Mesothelial cell of epicardium (in vitro differentiated cells): ENCODE measurements at regions not wholly inside any gene's neighbourhood (a gene's known extent, or its start where the extent isn't known, plus 50 kb on each side); places are given as distances from the start of the nearest gene placed in this dataset.

ENCODE experiments used
- DNase-seq, 2 experiments: peaks; one replicate each; pipeline ENCODE4 v3.0.0; 2021; ENCODE audit warnings: low spot score in 2 of 2; ENCODE audit not compliant: unreplicated experiment in 2 of 2
- H3K27ac Mint-ChIP-seq: 2 replicates; pipeline ENCODE4 v1.8.0; 2021; ENCODE audit warnings: mixed read lengths
- H3K27me3 Mint-ChIP-seq: 2 replicates; pipeline ENCODE4 v1.8.0; 2021; ENCODE audit warnings: low read depth, mixed read lengths
- H3K36me3 Mint-ChIP-seq: 2 replicates; pipeline ENCODE4 v1.8.0; 2021; ENCODE audit warnings: mixed read lengths
- H3K4me1 Mint-ChIP-seq: 2 replicates; pipeline ENCODE4 v1.8.0; 2021; ENCODE audit warnings: mixed read lengths
- H3K4me3 Mint-ChIP-seq: 2 replicates; pipeline ENCODE4 v1.8.0; 2021; ENCODE audit warnings: mild to moderate bottlenecking, moderate library complexity, mixed read lengths
- H3K9me3 Mint-ChIP-seq: 2 replicates; pipeline ENCODE4 v1.8.0; 2021; ENCODE audit warnings: mixed read lengths
- CTCF ChIP-seq: fragments of 200-600 bp; sonication (generic); IDR thresholded peaks from one replicate; pipeline ENCODE4 v1.5.0; 2021; ENCODE audit warnings: antibody characterized with exemption; ENCODE audit not compliant: unreplicated experiment

- no peak for DNase-seq
- Mint-ChIP-seq H3K9me3 (peaks cover 5% of the 10 kb centered on the region), H3K4me3 (no peak overlapping the region), H3K36me3 (no peaks in the 10 kb centered on the region), H3K27me3 (no peaks in the 10 kb centered on the region), H3K4me1 (peaks cover 14% of the 10 kb centered on the region), H3K27ac (no peak overlapping the region)
- TF ChIP-seq CTCF: no peak
Measured at GRCh38 chr5:105982526-105982925, 1688.2 kb downstream of the EFNA5 start.

GRCh38 chr5:105978011-105978410 is 1692.7 kb downstream of the EFNA5 start:
- H3K27ac Mint-ChIP-seq: peak overlapping the region; percentile 89
- H3K27me3 Mint-ChIP-seq: no peaks in the 10 kb centered on the region
- no peak for TF ChIP-seq CTCF
- H3K9me3 Mint-ChIP-seq: no peaks in the 10 kb centered on the region
- no peaks in the 10 kb centered on the region for H3K36me3 Mint-ChIP-seq
- no peak for DNase-seq
- peaks cover 38% of the 10 kb centered on the region for H3K4me1 Mint-ChIP-seq
- no peak overlapping the region for H3K4me3 Mint-ChIP-seq

- peak overlapping the region; percentile 89 for H3K27ac Mint-ChIP-seq
- H3K4me1 Mint-ChIP-seq: peaks cover 38% of the 10 kb centered on the region
- no peak overlapping the region for H3K4me3 Mint-ChIP-seq
- no peaks in the 10 kb centered on the region for H3K9me3 Mint-ChIP-seq
- DNase-seq: no peak
- no peak for TF ChIP-seq CTCF
- no peaks in the 10 kb centered on the region for H3K27me3 Mint-ChIP-seq
- no peaks in the 10 kb centered on the region for H3K36me3 Mint-ChIP-seq
Measured at GRCh38 chr5:105977163-105977562, 1693.6 kb downstream of the EFNA5 start.

GRCh38 chr5:105970919-105971318 is 1699.8 kb downstream of the EFNA5 start:
- Mint-ChIP-seq H3K4me3 (no peak overlapping the region), H3K27me3 (no peaks in the 10 kb centered on the region), H3K27ac (no peak overlapping the region), H3K36me3 (no peaks in the 10 kb centered on the region), H3K4me1 (peaks cover 14% of the 10 kb centered on the region), H3K9me3 (peaks cover 15% of the 10 kb centered on the region)
- no peak for TF ChIP-seq CTCF
- no peak for DNase-seq

- no peak for TF ChIP-seq CTCF
- Mint-ChIP-seq H3K36me3 (no peaks in the 10 kb centered on the region), H3K4me3 (no peak overlapping the region), H3K4me1 (peaks cover 7% of the 10 kb centered on the region), H3K27ac (no peak overlapping the region), H3K27me3 (no peaks in the 10 kb centered on the region), H3K9me3 (peaks cover 22% of the 10 kb centered on the region)
- no peak for DNase-seq
Measured at GRCh38 chr5:105968981-105969380, 1701.8 kb downstream of the EFNA5 start.

GRCh38 chr5:105963696-105964255 is 1707.0 kb downstream of the EFNA5 start:
- no peaks in the 10 kb centered on the region for H3K4me1 Mint-ChIP-seq
- H3K27me3 Mint-ChIP-seq: no peaks in the 10 kb centered on the region
- DNase-seq: no peak
- no peak overlapping the region for H3K4me3 Mint-ChIP-seq
- no peaks in the 10 kb centered on the region for H3K36me3 Mint-ChIP-seq
- H3K9me3 Mint-ChIP-seq: peaks cover 18% of the 10 kb centered on the region
- TF ChIP-seq CTCF: no peak
- no peak overlapping the region for H3K27ac Mint-ChIP-seq
